Suprapubic skin (tissue), 4 donors: ENCODE measurements at regions not wholly inside any gene's neighbourhood (a gene's known extent, or its start where the extent isn't known, plus 50 kb on each side); places are given as distances from the start of the nearest gene placed in this dataset.

Source experiments
- DNase-seq, 2 donors: peaks; one replicate each; pipeline ENCODE4 v3.0.0-alpha.2; 2019; ENCODE audit warnings: low spot score in 2 of 2
- H3K27ac ChIP-seq: fragments of 200-600 bp; sonication (generic); one replicate; pipeline ENCODE4 v1.5.1; 2019
- H3K27me3 ChIP-seq: fragments of 200-600 bp; sonication (generic); one replicate; pipeline ENCODE4 v1.5.1; 2019
- H3K36me3 ChIP-seq: fragments of 200-600 bp; sonication (generic); one replicate; pipeline ENCODE4 v1.5.1; 2019
- H3K4me1 ChIP-seq: fragments of 200-600 bp; sonication (generic); one replicate; pipeline ENCODE4 v1.5.1; 2019
- H3K4me3 ChIP-seq: fragments of 200-600 bp; sonication (generic); one replicate; pipeline ENCODE4 v1.5.1; 2019; ENCODE audit warnings: mild to moderate bottlenecking
- H3K9me3 ChIP-seq: fragments of 200-600 bp; sonication (generic); one replicate; pipeline ENCODE4 v1.5.1; 2019
- CTCF ChIP-seq, 2 donors: fragments of 200-600 bp in 1 of 2; fragments of 450-650 bp in 1 of 2; sonication (generic) in 1 of 2; IDR thresholded peaks; one replicate each; pipeline ENCODE4 v1.5.1; 2016 to 2019; ENCODE audit warnings: antibody characterized with exemption in 2 of 2, mild to moderate bottlenecking in 1 of 2, moderate library complexity in 1 of 2
- EP300 ChIP-seq: sonication (generic); formaldehyde crosslinking; IDR thresholded peaks from one replicate; pipeline ENCODE4 v1.6.1; 2017; ENCODE audit warnings: antibody characterized with exemption
- POLR2A ChIP-seq, 2 donors: fragments of 450-650 bp; IDR thresholded peaks; one replicate each; pipeline ENCODE4 v1.6.1; 2017; ENCODE audit warnings: antibody characterized with exemption in 2 of 2, mild to moderate bottlenecking in 2 of 2, moderate library complexity in 2 of 2
- POLR2AphosphoS5 ChIP-seq, 3 donors: sonication (generic); formaldehyde crosslinking; IDR thresholded peaks; one replicate each; pipeline ENCODE4 v1.6.1; 2017; ENCODE audit warnings: antibody characterized with exemption in 3 of 3
- WGBS: methylation state at CpG from one replicate; pipeline ENCODE4 v1.1.5; 2018; 5-methylcytosine and 5-hydroxymethylcytosine counted together

DNA sequence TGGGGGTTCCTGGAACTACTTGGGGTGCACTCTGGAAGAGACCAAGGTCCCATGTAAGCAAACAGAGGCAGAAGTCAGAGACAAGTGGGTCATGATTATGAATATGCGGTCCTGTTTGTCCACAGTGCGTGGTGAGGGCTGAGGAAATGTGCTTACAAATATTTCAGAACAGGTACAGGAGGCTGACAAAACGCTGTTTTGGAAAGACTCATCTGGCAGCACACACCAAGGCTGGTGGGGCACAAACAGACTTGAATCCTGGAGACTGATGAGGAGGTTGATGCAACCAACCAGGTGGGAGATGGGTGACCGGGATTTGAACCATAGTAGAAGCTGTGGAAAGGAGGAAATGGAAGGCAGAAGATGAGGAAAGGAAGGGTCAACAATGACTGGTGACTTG lies 83.8 kb downstream of the ADRB2 start:
- Histone ChIP-seq H3K27me3 (no peaks in the 10 kb centered on the region), H3K9me3 (no peaks in the 10 kb centered on the region), H3K4me3 (no peak overlapping the region), H3K36me3 (no peaks in the 10 kb centered on the region), H3K27ac (peak overlapping the region; percentile 38), H3K4me1 (peaks cover 64% of the 10 kb centered on the region)
- TF ChIP-seq EP300, result no peak
- TF ChIP-seq CTCF (IDR thresholded peaks at IDR 0.05), result no peak
- no peak for TF ChIP-seq POLR2A (IDR thresholded peaks at IDR 0.05)
- no peak for TF ChIP-seq POLR2AphosphoS5 (IDR thresholded peaks at IDR 0.05)
- DNase-seq, result no peak
- 75% methylated on average over 4 of the region's 4 CpGs for WGBS

DNA sequence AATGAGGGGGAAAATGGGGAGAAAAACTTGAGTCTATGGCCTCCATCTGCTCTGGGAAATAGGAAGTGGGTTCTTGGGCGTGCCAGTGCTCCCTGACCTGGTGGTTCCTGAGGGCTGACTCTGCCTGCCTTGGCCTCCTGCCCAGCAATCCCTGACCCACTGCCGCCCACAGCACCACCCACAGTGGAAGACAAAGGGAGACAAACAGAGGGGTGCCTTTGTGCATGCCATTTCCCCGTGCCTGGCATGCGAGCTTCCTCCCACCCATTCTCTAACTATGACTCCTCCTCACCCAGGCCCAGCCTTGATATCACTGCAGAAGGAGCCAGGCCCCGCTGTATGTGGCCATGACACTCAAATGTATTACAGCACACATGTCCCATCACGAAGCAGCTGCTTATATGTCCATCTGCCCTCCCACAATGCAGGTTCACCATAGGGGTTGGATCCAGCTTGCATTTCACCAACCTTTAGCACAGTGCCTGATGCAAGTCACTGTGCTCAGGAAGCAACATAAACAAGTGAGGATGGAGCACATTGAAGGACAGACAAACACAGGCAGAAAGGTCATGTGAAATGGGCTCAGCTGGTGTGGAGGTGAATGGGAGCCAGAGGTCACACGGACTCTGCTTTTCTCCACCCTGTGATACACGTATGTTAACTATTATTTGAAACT lies 84.4 kb downstream of the ADRB2 start:
- 73% methylated on average over 6 of the region's 8 CpGs for WGBS
- Histone ChIP-seq H3K4me1 (peaks cover 70% of the 10 kb centered on the region), H3K9me3 (no peaks in the 10 kb centered on the region), H3K27ac (peak overlapping the region; percentile 41), H3K36me3 (no peaks in the 10 kb centered on the region), H3K4me3 (no peak overlapping the region), H3K27me3 (no peaks in the 10 kb centered on the region)
- peak in 1 of 2 donors; percentile 73 for DNase-seq
- TF ChIP-seq CTCF (IDR thresholded peaks at IDR 0.05) (no peak), POLR2A (IDR thresholded peaks at IDR 0.05) (no peak), EP300 (no peak), POLR2AphosphoS5 (IDR thresholded peaks at IDR 0.05) (no peak)

DNA sequence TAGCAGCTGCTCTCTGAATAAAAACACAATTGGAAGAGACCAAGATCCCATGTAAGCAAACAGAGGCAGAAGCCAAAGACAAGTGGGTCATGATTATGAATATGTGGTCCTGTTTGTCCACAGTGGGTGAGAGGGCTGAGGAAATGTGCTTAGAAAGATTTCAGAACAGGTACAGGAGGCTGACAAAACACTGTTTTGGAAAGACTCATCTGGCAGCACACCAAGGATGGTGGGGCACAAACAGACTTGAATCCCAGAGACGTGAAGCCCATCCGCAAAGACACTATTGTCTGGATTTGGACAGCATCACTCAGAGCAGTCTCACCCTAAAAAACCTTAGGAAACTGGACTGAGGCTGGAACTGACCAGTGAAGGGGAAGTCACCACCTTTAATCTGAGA lies 85.0 kb downstream of the ADRB2 start:
- Histone ChIP-seq H3K9me3 (no peaks in the 10 kb centered on the region), H3K36me3 (no peaks in the 10 kb centered on the region), H3K27ac (peak overlapping the region; percentile 41), H3K27me3 (no peaks in the 10 kb centered on the region), H3K4me1 (peaks cover 76% of the 10 kb centered on the region), H3K4me3 (no peak overlapping the region)
- no peak for DNase-seq
- 88% methylated on average over 2 of the region's 2 CpGs for WGBS
- TF ChIP-seq EP300, result no peak
- no peak for TF ChIP-seq POLR2A (IDR thresholded peaks at IDR 0.05)
- no peak for TF ChIP-seq POLR2AphosphoS5 (IDR thresholded peaks at IDR 0.05)
- TF ChIP-seq CTCF (IDR thresholded peaks at IDR 0.05), result no peak

DNA sequence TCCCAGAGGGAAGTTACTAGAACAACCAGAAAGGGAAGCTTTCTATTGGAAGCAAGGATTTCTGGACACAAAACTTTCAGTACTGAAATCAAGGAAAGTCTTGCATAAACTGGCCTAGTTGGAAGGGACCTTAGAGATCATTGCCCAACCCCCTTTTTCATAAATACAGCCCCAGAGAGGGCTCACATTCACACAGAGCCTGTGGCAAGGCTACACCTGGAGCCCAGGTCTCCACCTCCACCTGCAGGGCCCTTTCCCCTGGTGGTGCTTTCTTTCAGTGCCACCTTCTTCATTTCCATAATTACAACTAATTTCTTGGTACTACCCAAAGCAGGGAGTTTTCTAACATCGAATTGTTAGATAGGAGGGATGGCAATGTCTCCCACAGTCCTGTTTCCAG lies 85.7 kb downstream of the ADRB2 start:
- H3K27ac ChIP-seq, result peak overlapping the region; percentile 91
- H3K36me3 ChIP-seq, result no peaks in the 10 kb centered on the region
- no peak for DNase-seq
- no peaks in the 10 kb centered on the region for H3K9me3 ChIP-seq
- peaks cover 80% of the 10 kb centered on the region for H3K4me1 ChIP-seq
- TF ChIP-seq CTCF (IDR thresholded peaks at IDR 0.05) (no peak), EP300 (no peak), POLR2A (IDR thresholded peaks at IDR 0.05) (no peak), POLR2AphosphoS5 (IDR thresholded peaks at IDR 0.05) (no peak)
- H3K4me3 ChIP-seq, result no peak overlapping the region
- no peaks in the 10 kb centered on the region for H3K27me3 ChIP-seq
- 44% methylated on average over 1 of the region's 1 CpG for WGBS

GRCh38 chr5:148912714-148913398 lies 86.4 kb downstream of the ADRB2 start:
- H3K36me3 ChIP-seq, result no peaks in the 10 kb centered on the region
- WGBS, result 36% methylated on average over 9 of the region's 9 CpGs
- peak in 1 of 2 donors; percentile 77 for DNase-seq
- no peak overlapping the region for H3K4me3 ChIP-seq
- H3K27me3 ChIP-seq, result no peaks in the 10 kb centered on the region
- peak in 1 of 3 donors; percentile 50 for TF ChIP-seq POLR2AphosphoS5 (IDR thresholded peaks at IDR 0.05)
- TF ChIP-seq CTCF (IDR thresholded peaks at IDR 0.05), result peak in 1 of 2 donors; percentile 8
- TF ChIP-seq POLR2A (IDR thresholded peaks at IDR 0.05), result no peak
- H3K9me3 ChIP-seq, result no peaks in the 10 kb centered on the region
- peak overlapping the region; percentile 91 for H3K27ac ChIP-seq
- peaks cover 82% of the 10 kb centered on the region for H3K4me1 ChIP-seq
